ENCODE measurements at regions not wholly inside any gene's neighbourhood (a gene's known extent, or its start where the extent isn't known, plus 50 kb on each side); places are given as distances from the start of the nearest gene placed in this dataset.

DNA sequence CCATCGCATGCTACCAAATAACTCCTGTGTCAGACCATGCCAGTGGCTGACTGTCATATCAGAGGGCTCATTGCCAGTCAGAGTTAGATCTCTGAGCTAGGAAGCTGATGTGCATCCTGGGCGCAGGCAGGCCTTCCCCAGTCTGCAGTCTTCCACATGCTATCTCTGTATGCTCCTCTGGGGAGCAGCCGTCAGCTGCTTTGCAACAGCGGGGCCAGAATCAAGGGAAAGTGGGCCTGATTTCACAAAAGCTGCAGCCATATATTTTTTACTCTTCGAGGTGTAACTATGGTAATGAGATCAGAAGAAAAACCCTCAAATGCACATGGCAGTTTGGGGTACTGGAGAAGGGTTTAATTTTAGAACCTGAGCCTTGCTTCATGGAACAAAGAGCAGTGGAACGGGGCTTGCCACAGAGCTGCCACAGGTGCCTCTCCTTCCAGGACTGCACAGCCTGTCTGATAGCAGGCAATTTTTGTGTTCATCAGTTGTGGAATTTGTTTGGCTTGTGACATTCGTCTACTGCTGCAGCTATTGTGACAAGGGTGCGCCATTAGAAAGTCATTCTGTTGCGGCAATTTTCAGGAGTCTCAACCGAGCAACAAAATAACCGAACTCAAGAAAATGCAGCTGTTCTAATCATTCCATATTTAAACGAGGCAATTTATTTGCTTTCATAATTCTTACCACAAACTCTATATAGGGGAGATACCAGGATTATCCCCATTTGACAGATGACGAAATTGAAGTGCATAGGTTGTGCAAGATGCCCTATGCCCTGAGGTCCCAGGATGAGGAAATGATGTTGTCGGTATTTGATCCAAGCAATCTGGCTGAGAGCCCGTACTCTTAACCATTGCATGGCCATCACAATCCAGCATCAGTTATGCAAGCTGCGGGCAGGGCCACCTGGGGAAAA lies 109.6 kb upstream of the CYRIA start:
- TF ChIP-seq CTCF (IDR thresholded peaks at IDR 0.05; ENCODE audit: low read depth, low read length) (peak; percentile 43), MYC (IDR thresholded peaks at IDR 0.05; ENCODE audit: low read depth, low read length) (no peak), MAX (IDR thresholded peaks at IDR 0.05; ENCODE audit: low read depth, low read length) (0 out of 2 replicates have a peak, but pooled peaks have one; percentile 34)
